ENCODE measurements at regions not wholly inside any gene's neighbourhood (a gene's known extent, or its start where the extent isn't known, plus 50 kb on each side); places are given as distances from the start of the nearest gene placed in this dataset.

DNA sequence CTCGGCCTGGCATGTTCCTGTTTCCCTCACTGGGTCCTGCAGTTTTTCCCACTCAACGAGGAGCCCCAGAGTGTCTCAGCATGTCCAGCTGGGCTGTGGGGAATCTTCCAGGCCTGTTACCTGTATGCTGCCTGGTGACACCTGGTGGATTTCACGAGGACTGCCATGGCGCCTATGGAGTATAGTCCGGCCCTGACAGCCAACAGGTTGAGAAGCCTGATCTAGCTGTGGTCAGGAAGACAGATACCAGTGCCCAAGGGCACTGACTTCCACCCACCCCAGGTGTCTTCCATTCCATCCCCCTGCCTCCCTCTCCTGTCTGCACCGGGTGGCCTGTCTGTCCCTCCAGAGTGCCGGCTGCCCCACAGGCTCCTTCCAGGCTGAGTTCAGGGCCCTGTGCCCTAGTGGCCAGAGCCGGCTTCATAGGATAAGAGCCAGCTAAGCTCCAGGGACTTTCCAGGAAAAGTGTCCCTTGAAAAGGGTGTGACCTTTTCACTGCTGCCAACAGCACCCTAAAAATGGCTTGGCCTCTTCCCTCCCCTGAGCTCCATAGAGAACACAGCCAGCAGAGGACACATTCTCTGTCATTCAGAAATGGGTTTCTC, 129.4 kb upstream of the AKAP13 start:
- TF ChIP-seq RAD21 (IDR thresholded peaks at IDR 0.05; ENCODE audit: low read depth), result peak; percentile 16; the same call in 1 of the 2 replicates

DNA sequence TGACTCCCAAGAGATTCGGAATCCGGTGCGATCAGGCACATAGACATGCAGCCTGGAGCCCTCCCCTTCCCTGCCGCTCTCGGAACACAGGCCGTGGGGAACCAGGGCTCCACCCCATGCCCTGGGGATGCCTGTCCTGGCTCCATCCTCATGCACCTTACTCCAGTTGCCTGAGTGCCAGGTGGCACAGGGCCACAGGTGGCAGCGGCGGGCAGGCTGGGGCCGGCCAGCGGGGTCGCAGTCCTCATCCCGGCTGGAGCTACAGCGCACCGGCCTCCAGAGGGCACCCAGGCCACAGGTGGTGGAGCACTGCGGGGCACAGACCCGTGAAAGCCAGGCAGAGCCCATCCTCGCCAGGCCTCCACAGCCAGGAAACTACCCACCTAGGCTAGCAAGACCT, 119.9 kb upstream of the AKAP13 start:
- peak; percentile 11; the same call in 1 of the 2 replicates for TF ChIP-seq RAD21 (IDR thresholded peaks at IDR 0.05; ENCODE audit: low read depth)

DNA sequence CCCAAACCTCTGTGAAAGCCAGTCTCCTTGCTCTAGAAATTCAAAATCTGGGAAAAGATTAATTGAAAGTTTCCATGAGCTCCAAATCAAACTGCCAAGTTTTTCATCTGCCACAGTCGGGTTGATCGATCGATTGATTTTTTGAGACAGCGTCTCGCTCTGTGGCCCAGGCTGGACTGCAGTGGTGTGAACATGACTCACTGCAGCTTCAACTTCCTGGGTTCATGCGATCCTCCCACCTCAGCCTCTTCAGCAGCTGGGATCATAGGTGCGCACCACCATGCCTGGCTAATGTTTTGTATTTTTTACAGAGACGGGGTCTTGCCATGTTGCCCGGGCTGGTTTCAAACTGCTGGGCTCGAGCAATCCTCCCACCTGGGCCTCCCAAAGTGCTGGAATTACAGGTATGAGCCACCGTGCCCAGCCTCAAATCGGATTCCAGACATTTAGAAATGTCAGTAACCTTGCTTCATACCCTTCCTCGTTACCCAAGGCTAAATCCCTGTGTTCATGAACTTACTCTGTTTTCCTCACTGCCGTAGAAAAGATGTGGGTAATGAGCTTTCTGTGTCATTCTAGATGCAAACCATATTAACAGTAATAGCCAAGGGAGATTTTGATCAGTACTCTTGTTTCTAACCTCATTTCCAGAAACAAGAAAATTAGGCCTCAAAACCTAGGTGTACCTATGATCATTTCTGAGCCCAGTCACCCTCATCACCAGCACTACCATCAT, 105.9 kb upstream of the AKAP13 start:
- TF ChIP-seq TAF1 (IDR thresholded peaks at IDR 0.05; ENCODE audit: low read depth) (no peak), EP300 (IDR thresholded peaks at IDR 0.05; ENCODE audit: borderline replicate concordance) (no peak), FOXM1 (IDR thresholded peaks at IDR 0.05; ENCODE audit: borderline replicate concordance, low read depth) (no peak), ZBTB7A (IDR thresholded peaks at IDR 0.05; ENCODE audit: low read depth) (no peak), CEBPB (IDR thresholded peaks at IDR 0.05) (no peak), TCF12 (IDR thresholded peaks at IDR 0.05; ENCODE audit: low read depth) (no peak), YY1 (IDR thresholded peaks at IDR 0.05; ENCODE audit: low read depth) (no peak), EGR1 (IDR thresholded peaks at IDR 0.05) (no peak), TEAD4 (IDR thresholded peaks at IDR 0.05) (no peak), CREB1 (IDR thresholded peaks at IDR 0.05; ENCODE audit: low read depth) (no peak), NFIC (IDR thresholded peaks at IDR 0.05) (no peak)
- TF ChIP-seq, protein P1, sequence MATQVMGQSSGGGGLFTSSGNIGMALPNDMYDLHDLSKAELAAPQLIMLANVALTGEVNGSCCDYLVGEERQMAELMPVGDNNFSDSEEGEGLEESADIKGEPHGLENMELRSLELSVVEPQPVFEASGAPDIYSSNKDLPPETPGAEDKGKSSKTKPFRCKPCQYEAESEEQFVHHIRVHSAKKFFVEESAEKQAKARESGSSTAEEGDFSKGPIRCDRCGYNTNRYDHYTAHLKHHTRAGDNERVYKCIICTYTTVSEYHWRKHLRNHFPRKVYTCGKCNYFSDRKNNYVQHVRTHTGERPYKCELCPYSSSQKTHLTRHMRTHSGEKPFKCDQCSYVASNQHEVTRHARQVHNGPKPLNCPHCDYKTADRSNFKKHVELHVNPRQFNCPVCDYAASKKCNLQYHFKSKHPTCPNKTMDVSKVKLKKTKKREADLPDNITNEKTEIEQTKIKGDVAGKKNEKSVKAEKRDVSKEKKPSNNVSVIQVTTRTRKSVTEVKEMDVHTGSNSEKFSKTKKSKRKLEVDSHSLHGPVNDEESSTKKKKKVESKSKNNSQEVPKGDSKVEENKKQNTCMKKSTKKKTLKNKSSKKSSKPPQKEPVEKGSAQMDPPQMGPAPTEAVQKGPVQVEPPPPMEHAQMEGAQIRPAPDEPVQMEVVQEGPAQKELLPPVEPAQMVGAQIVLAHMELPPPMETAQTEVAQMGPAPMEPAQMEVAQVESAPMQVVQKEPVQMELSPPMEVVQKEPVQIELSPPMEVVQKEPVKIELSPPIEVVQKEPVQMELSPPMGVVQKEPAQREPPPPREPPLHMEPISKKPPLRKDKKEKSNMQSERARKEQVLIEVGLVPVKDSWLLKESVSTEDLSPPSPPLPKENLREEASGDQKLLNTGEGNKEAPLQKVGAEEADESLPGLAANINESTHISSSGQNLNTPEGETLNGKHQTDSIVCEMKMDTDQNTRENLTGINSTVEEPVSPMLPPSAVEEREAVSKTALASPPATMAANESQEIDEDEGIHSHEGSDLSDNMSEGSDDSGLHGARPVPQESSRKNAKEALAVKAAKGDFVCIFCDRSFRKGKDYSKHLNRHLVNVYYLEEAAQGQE (IDR thresholded peaks at IDR 0.05; ENCODE audit: low read depth), result no peak
- TF ChIP-seq, protein P2, sequence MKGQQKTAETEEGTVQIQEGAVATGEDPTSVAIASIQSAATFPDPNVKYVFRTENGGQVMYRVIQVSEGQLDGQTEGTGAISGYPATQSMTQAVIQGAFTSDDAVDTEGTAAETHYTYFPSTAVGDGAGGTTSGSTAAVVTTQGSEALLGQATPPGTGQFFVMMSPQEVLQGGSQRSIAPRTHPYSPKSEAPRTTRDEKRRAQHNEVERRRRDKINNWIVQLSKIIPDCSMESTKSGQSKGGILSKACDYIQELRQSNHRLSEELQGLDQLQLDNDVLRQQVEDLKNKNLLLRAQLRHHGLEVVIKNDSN (IDR thresholded peaks at IDR 0.05), result no peak
- TF ChIP-seq, protein P3, sequence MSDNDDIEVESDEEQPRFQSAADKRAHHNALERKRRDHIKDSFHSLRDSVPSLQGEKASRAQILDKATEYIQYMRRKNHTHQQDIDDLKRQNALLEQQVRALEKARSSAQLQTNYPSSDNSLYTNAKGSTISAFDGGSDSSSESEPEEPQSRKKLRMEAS (IDR thresholded peaks at IDR 0.05), result no peak

DNA sequence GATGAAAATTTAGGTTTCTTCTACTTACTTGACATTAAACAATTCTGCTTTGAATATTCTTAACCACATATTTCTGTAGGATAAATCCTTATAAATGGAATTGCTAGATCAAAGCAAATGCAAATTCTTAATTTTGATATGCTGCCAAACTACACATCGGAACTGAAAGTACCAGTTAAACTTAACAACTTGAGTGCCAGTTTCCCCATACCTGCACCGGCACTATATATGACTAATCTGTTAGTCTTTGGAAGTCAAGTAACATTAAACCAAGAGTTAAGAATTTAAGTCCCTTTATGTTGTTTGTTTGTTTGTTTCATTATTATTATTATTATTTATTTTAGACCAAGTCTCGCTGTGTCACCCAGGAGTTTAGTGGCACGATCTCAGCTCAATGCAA, 103.9 kb upstream of the AKAP13 start:
- TF ChIP-seq TEAD4 (IDR thresholded peaks at IDR 0.05), result no peak
- no peak for TF ChIP-seq TAF1 (IDR thresholded peaks at IDR 0.05; ENCODE audit: low read depth)
- TF ChIP-seq CREB1 (IDR thresholded peaks at IDR 0.05; ENCODE audit: low read depth), result no peak
- TF ChIP-seq, protein P1 (IDR thresholded peaks at IDR 0.05; ENCODE audit: low read depth), result no peak
- no peak for TF ChIP-seq TCF12 (IDR thresholded peaks at IDR 0.05; ENCODE audit: low read depth)
- TF ChIP-seq CEBPB (IDR thresholded peaks at IDR 0.05), result no peak
- no peak for TF ChIP-seq NFIC (IDR thresholded peaks at IDR 0.05)
- TF ChIP-seq, protein P2 (IDR thresholded peaks at IDR 0.05), result no peak
- no peak for TF ChIP-seq RAD21 (IDR thresholded peaks at IDR 0.05; ENCODE audit: low read depth)
- no peak for TF ChIP-seq EGR1 (IDR thresholded peaks at IDR 0.05)
- TF ChIP-seq, protein P3 (IDR thresholded peaks at IDR 0.05), result no peak
- no peak for TF ChIP-seq ZBTB7A (IDR thresholded peaks at IDR 0.05; ENCODE audit: low read depth)
- no peak for TF ChIP-seq YY1 (IDR thresholded peaks at IDR 0.05; ENCODE audit: low read depth)

DNA sequence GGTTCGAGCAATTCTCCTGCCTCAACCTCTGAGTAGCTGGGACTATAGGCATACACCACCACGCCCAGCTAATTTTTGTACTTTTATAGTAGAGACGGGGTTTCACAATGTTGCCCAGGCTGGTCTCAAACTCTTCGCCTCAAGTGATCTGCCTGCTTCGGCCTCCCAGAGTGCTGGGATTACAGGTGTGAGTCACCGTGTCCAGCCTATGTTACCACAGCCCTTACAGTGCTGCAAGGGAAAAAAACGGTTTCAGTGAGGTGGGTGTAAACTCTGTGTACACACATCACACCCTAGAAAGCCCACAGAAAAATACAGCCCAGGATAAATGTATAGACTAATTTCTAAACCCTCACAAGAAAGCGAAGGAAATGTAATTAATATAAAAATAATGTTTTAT, 103.5 kb upstream of the AKAP13 start:
- TF ChIP-seq CREB1 (IDR thresholded peaks at IDR 0.05; ENCODE audit: low read depth), result no peak
- TF ChIP-seq, protein P3 (IDR thresholded peaks at IDR 0.05), result no peak
- no peak for TF ChIP-seq EP300 (IDR thresholded peaks at IDR 0.05; ENCODE audit: borderline replicate concordance)
- TF ChIP-seq, protein P1 (IDR thresholded peaks at IDR 0.05; ENCODE audit: low read depth), result no peak
- TF ChIP-seq ZBTB7A (IDR thresholded peaks at IDR 0.05; ENCODE audit: low read depth), result no peak
- TF ChIP-seq CEBPB (IDR thresholded peaks at IDR 0.05), result no peak
- TF ChIP-seq TAF1 (IDR thresholded peaks at IDR 0.05; ENCODE audit: low read depth), result no peak
- no peak for TF ChIP-seq TEAD4 (IDR thresholded peaks at IDR 0.05)
- TF ChIP-seq, protein P2 (IDR thresholded peaks at IDR 0.05), result no peak
- no peak for TF ChIP-seq NFIC (IDR thresholded peaks at IDR 0.05)
- no peak for TF ChIP-seq EGR1 (IDR thresholded peaks at IDR 0.05)
- TF ChIP-seq TCF12 (IDR thresholded peaks at IDR 0.05; ENCODE audit: low read depth), result no peak
- no peak for TF ChIP-seq RAD21 (IDR thresholded peaks at IDR 0.05; ENCODE audit: low read depth)
- no peak for TF ChIP-seq FOXM1 (IDR thresholded peaks at IDR 0.05; ENCODE audit: borderline replicate concordance, low read depth)
